Activated T-helper 1 cell treated with anti-CD3 and anti-CD28 coated beads, Interleukin-12 subunit alpha, Interleukin-12 subunit beta, Interleukin-2, Interleukin-4 antibody, amounts not matched to agents 30 ng/mL and 10 ng/mL and 1 ng/mL, durations not matched to agents 14 hours and 24 hours and 36 hours (primary cell): ENCODE measurements at regions not wholly inside any gene's neighbourhood (a gene's known extent, or its start where the extent isn't known, plus 50 kb on each side); places are given as distances from the start of the nearest gene placed in this dataset.
"Not testable (repeated sequence)": the region's sequence is repeated elsewhere in the genome, so short reads cannot be mapped to it uniquely, and the experiment has no call there.

Experiments
- DNase-seq: peaks from one replicate; pipeline ENCODE4 v3.0.0; 2021; ENCODE audit warnings: low spot score
- H3K27ac Mint-ChIP-seq: one replicate; pipeline ENCODE4 v1.8.0; 2021; ENCODE audit warnings: mild to moderate bottlenecking, mixed read lengths
- H3K27me3 Mint-ChIP-seq: one replicate; pipeline ENCODE4 v1.8.0; 2022; ENCODE audit warnings: mild to moderate bottlenecking, moderate library complexity, mixed read lengths; ENCODE audit not compliant: insufficient read depth
- H3K36me3 Mint-ChIP-seq: one replicate; pipeline ENCODE4 v1.8.0; 2021; ENCODE audit warnings: low read depth, mixed read lengths
- H3K4me1 Mint-ChIP-seq: one replicate; pipeline ENCODE4 v1.8.0; 2021; ENCODE audit warnings: low read depth, mixed read lengths
- H3K4me3 Mint-ChIP-seq: one replicate; pipeline ENCODE4 v1.8.0; 2021; ENCODE audit warnings: mild to moderate bottlenecking, moderate library complexity, mixed read lengths
- H3K9me3 Mint-ChIP-seq: one replicate; pipeline ENCODE4 v1.8.0; 2021; ENCODE audit warnings: mixed read lengths
- intact Hi-C: fragments of 100-400 bp; cut with micrococcal nuclease; formaldehyde crosslinking; loops from one replicate; pipeline ENCODE4 v1.15.1; 2024

GRCh38 chr7:94300176-94300835 lies 94.4 kb upstream of the COL1A2 start:
- Mint-ChIP-seq H3K9me3 (no peaks in the 10 kb centered on the region), H3K4me3 (no peak overlapping the region), H3K27ac (no peak overlapping the region), H3K4me1 (no peaks in the 10 kb centered on the region), H3K27me3 (peaks cover 4% of the 10 kb centered on the region), H3K36me3 (no peaks in the 10 kb centered on the region)
- intact Hi-C loops: no loop called here
- no peak for DNase-seq

GRCh38 chr7:94301024-94301586 lies 93.6 kb upstream of the COL1A2 start:
- H3K4me3 Mint-ChIP-seq: no peak overlapping the region
- intact Hi-C loops: no loop called here
- H3K27ac Mint-ChIP-seq: no peak overlapping the region
- no peaks in the 10 kb centered on the region for H3K9me3 Mint-ChIP-seq
- peaks cover 4% of the 10 kb centered on the region for H3K27me3 Mint-ChIP-seq
- no peak for DNase-seq
- no peaks in the 10 kb centered on the region for H3K36me3 Mint-ChIP-seq
- H3K4me1 Mint-ChIP-seq: no peaks in the 10 kb centered on the region

- Mint-ChIP-seq H3K27ac (no peak overlapping the region), H3K27me3 (peaks cover 4% of the 10 kb centered on the region), H3K36me3 (no peaks in the 10 kb centered on the region), H3K9me3 (no peaks in the 10 kb centered on the region), H3K4me1 (no peaks in the 10 kb centered on the region), H3K4me3 (no peak overlapping the region)
- DNase-seq: no peak
- intact Hi-C loops: no loop called here
These were observed 91.6 kb upstream of the COL1A2 start for GRCh38 chr7:94303118-94303517.

- H3K4me3 Mint-ChIP-seq: no peak overlapping the region
- no peak overlapping the region for H3K27ac Mint-ChIP-seq
These were observed 91.0 kb upstream of the COL1A2 start for GRCh38 chr7:94303695-94304094.

GRCh38 chr7:94304878-94305277 lies 89.8 kb upstream of the COL1A2 start:
- H3K4me1 Mint-ChIP-seq: no peaks in the 10 kb centered on the region
- no peak overlapping the region for H3K27ac Mint-ChIP-seq
- intact Hi-C loops: no loop called here
- no peaks in the 10 kb centered on the region for H3K9me3 Mint-ChIP-seq
- H3K4me3 Mint-ChIP-seq: no peak overlapping the region
- H3K27me3 Mint-ChIP-seq: peaks cover 4% of the 10 kb centered on the region
- no peaks in the 10 kb centered on the region for H3K36me3 Mint-ChIP-seq
- no peak for DNase-seq

More at GRCh38 chr7:94303695-94304094, 91.0 kb upstream of the COL1A2 start:
- no peaks in the 10 kb centered on the region for H3K36me3 Mint-ChIP-seq
- peaks cover 4% of the 10 kb centered on the region for H3K27me3 Mint-ChIP-seq
- H3K4me1 Mint-ChIP-seq: no peaks in the 10 kb centered on the region
- no peak for DNase-seq
- intact Hi-C loops: no loop called here
- no peaks in the 10 kb centered on the region for H3K9me3 Mint-ChIP-seq

GRCh38 chr7:94305836-94306235 lies 88.9 kb upstream of the COL1A2 start:
- no peak overlapping the region for H3K27ac Mint-ChIP-seq
- no peak overlapping the region for H3K4me3 Mint-ChIP-seq
- peaks cover 4% of the 10 kb centered on the region for H3K27me3 Mint-ChIP-seq
- no peaks in the 10 kb centered on the region for H3K9me3 Mint-ChIP-seq
- intact Hi-C loops: no loop called here
- no peak for DNase-seq
- no peaks in the 10 kb centered on the region for H3K4me1 Mint-ChIP-seq
- H3K36me3 Mint-ChIP-seq: no peaks in the 10 kb centered on the region

GRCh38 chr7:94307399-94308048 lies 87.2 kb upstream of the COL1A2 start:
- no peak for DNase-seq
- no peaks in the 10 kb centered on the region for H3K9me3 Mint-ChIP-seq
- intact Hi-C loops: no loop called here
- peaks cover 4% of the 10 kb centered on the region for H3K27me3 Mint-ChIP-seq
- H3K4me3 Mint-ChIP-seq: no peak overlapping the region
- H3K36me3 Mint-ChIP-seq: no peaks in the 10 kb centered on the region
- H3K27ac Mint-ChIP-seq: no peak overlapping the region
- H3K4me1 Mint-ChIP-seq: no peaks in the 10 kb centered on the region

GRCh38 chr7:94311515-94311914 lies 83.2 kb upstream of the COL1A2 start:
- no peak for DNase-seq
- Mint-ChIP-seq H3K4me3 (no peak overlapping the region), H3K4me1 (no peaks in the 10 kb centered on the region), H3K27me3 (no peaks in the 10 kb centered on the region), H3K27ac (no peak overlapping the region), H3K36me3 (no peaks in the 10 kb centered on the region), H3K9me3 (no peaks in the 10 kb centered on the region)
- intact Hi-C loops: no loop called here

GRCh38 chr7:94313926-94314325 lies 80.8 kb upstream of the COL1A2 start:
- H3K9me3 Mint-ChIP-seq: no peaks in the 10 kb centered on the region

GRCh38 chr7:94314413-94315410 lies 80.0 kb upstream of the COL1A2 start:
- Mint-ChIP-seq H3K4me1 (no peaks in the 10 kb centered on the region), H3K9me3 (no peaks in the 10 kb centered on the region), H3K36me3 (no peaks in the 10 kb centered on the region), H3K27ac (no peak overlapping the region), H3K27me3 (no peaks in the 10 kb centered on the region), H3K4me3 (no peak overlapping the region)
- intact Hi-C loops: no loop called here
- DNase-seq: no peak

More at GRCh38 chr7:94313926-94314325, 80.8 kb upstream of the COL1A2 start:
- H3K27me3 Mint-ChIP-seq: no peaks in the 10 kb centered on the region
- H3K4me3 Mint-ChIP-seq: no peak overlapping the region
- no peak for DNase-seq
- H3K27ac Mint-ChIP-seq: no peak overlapping the region
- intact Hi-C loops: no loop called here
- H3K4me1 Mint-ChIP-seq: no peaks in the 10 kb centered on the region
- no peaks in the 10 kb centered on the region for H3K36me3 Mint-ChIP-seq

GRCh38 chr7:94321138-94321537 lies 73.6 kb upstream of the COL1A2 start:
- H3K4me1 Mint-ChIP-seq, H3K36me3 Mint-ChIP-seq, intact Hi-C loops, H3K27me3 Mint-ChIP-seq, DNase-seq, H3K27ac Mint-ChIP-seq, H3K9me3 Mint-ChIP-seq, H3K4me3 Mint-ChIP-seq: not testable (repeated sequence)

- no peaks in the 10 kb centered on the region for H3K4me1 Mint-ChIP-seq
- no peak overlapping the region for H3K4me3 Mint-ChIP-seq
- H3K27me3 Mint-ChIP-seq: no peaks in the 10 kb centered on the region
- H3K9me3 Mint-ChIP-seq: peaks cover 10% of the 10 kb centered on the region
- no peak overlapping the region for H3K27ac Mint-ChIP-seq
- DNase-seq: no peak
- intact Hi-C loops: no loop called here
- H3K36me3 Mint-ChIP-seq: no peaks in the 10 kb centered on the region
These were observed 70.9 kb upstream of the COL1A2 start for GRCh38 chr7:94323844-94324243.
